ENCODE measurements at regions not wholly inside any gene's neighbourhood (a gene's known extent, or its start where the extent isn't known, plus 50 kb on each side); places are given as distances from the start of the nearest gene placed in this dataset.

- H3K27me3 Mint-ChIP-seq, result no peaks in the 10 kb centered on the region
- H3K36me3 ChIP-seq (ENCODE audit: control insufficient read depth, insufficient read depth, low read length), result no peaks in the 10 kb centered on the region
- no peak overlapping the region for H3K27ac Mint-ChIP-seq
These were observed 53.5 kb upstream of the CCDC54 start for GRCh38 chr3:107323723-107324122.

DNA sequence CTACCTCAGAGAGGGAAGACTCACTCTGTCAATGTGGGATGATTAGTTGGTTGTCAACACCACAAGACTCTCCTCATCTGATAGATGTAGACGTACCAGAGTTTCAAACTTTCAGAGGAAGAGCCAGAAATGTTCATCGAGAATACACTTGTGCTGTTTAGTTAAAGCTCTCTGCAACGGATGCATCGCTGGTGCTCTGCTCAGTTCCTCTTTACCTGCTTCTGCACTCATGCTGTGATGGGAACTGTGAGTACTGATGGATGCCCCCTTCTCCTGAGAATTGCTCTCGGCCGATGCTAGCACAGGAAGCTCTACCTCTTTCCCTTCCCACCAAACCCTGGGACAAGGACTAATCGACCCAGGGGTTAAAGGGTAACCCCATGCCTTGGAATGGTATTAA is 51.8 kb upstream of the CCDC54 start:
- H3K4me1 Mint-ChIP-seq, result no peaks in the 10 kb centered on the region
- ATAC-seq (ENCODE audit: low read depth in 2 of 2) (no peak), DNase-seq (no peak)
- H3K27ac Mint-ChIP-seq, result no peak overlapping the region
- H3K36me3 Mint-ChIP-seq, result no peaks in the 10 kb centered on the region
- no peaks in the 10 kb centered on the region for H3K36me3 ChIP-seq (ENCODE audit: control insufficient read depth, insufficient read depth, low read length)
- H3K27me3 ChIP-seq (ENCODE audit: control insufficient read depth, insufficient read depth, low read length), result no peaks in the 10 kb centered on the region
- H3K4me3 ChIP-seq (ENCODE audit: low read depth, low read length), result no peak overlapping the region
- H3K4me1 ChIP-seq (ENCODE audit: control insufficient read depth, insufficient read depth, low read length, poor library complexity, severe bottlenecking), result no peaks in the 10 kb centered on the region
- H3K27ac ChIP-seq (ENCODE audit: insufficient read depth, low read length, poor library complexity, severe bottlenecking), result no peak overlapping the region
- H3K27me3 Mint-ChIP-seq, result no peaks in the 10 kb centered on the region
- H3K4me3 Mint-ChIP-seq, result no peak overlapping the region
- no peaks in the 10 kb centered on the region for H3K9me3 ChIP-seq (ENCODE audit: control insufficient read depth in 2 of 2, low read length in 2 of 2)
- H3K9me3 Mint-ChIP-seq, result peaks cover 0 to 1% (median 0%) of the 10 kb centered on the region in 7 donors

More at GRCh38 chr3:107323723-107324122, 53.5 kb upstream of the CCDC54 start:
- ATAC-seq (ENCODE audit: low read depth in 2 of 2), result no peak
- Mint-ChIP-seq H3K4me3 (no peak overlapping the region), H3K4me1 (no peaks in the 10 kb centered on the region), H3K9me3 (no peaks in the 10 kb centered on the region), H3K36me3 (no peaks in the 10 kb centered on the region)
- H3K9me3 ChIP-seq (ENCODE audit: control insufficient read depth in 2 of 2, low read length in 2 of 2), result no peaks in the 10 kb centered on the region
- no peaks in the 10 kb centered on the region for H3K4me1 ChIP-seq (ENCODE audit: control insufficient read depth, insufficient read depth, low read length, poor library complexity, severe bottlenecking)
- no peaks in the 10 kb centered on the region for H3K27me3 ChIP-seq (ENCODE audit: control insufficient read depth, insufficient read depth, low read length)
- H3K4me3 ChIP-seq (ENCODE audit: low read depth, low read length), result no peak overlapping the region
- no peak overlapping the region for H3K27ac ChIP-seq (ENCODE audit: insufficient read depth, low read length, poor library complexity, severe bottlenecking)
- no peak for DNase-seq
